DOHH2 (cell line): ENCODE measurements at regions not wholly inside any gene's neighbourhood (a gene's known extent, or its start where the extent isn't known, plus 50 kb on each side); places are given as distances from the start of the nearest gene placed in this dataset.

ENCODE experiments used
- CTCF ChIP-seq: fragments of 200-600 bp; sonication (generic); IDR thresholded peaks from one replicate; pipeline ENCODE4 v1.5.1; 2014; ENCODE audit warnings: antibody characterized with exemption, mild to moderate bottlenecking, low read depth, low read length; ENCODE audit not compliant: poor library complexity, severe bottlenecking
- EZH2phosphoT487 ChIP-seq: fragments of 200-600 bp; sonication (generic); IDR thresholded peaks from 2 replicates; pipeline ENCODE4 v1.6.1; 2017; ENCODE audit warnings: borderline replicate concordance, mild to moderate bottlenecking, antibody characterized with exemption, low read length, moderate library complexity, mixed read lengths

GRCh38 chr11:70603756-70604211 lies 205.5 kb downstream of the CTTN start:
- TF ChIP-seq CTCF (no peak), EZH2phosphoT487 (no peak)
